ENCODE measurements at regions not wholly inside any gene's neighbourhood (a gene's known extent, or its start where the extent isn't known, plus 50 kb on each side); places are given as distances from the start of the nearest gene placed in this dataset.

GRCh38 chr4:29243054-29243453 is 1477.1 kb upstream of the PCDH7 start:
- no peak for TF ChIP-seq POLR2AphosphoS5 (IDR thresholded peaks at IDR 0.05; ENCODE audit: borderline replicate concordance, low read depth, low read length)
- no peak for TF ChIP-seq EZH2 (IDR thresholded peaks at IDR 0.05)
- TF ChIP-seq FOXP2 (optimal IDR thresholded peaks at IDR 0.05; ENCODE audit: control extremely low read depth, extremely low read length, insufficient read depth), result no peak
